ENCODE measurements at regions not wholly inside any gene's neighbourhood (a gene's known extent, or its start where the extent isn't known, plus 50 kb on each side); places are given as distances from the start of the nearest gene placed in this dataset.

DNA sequence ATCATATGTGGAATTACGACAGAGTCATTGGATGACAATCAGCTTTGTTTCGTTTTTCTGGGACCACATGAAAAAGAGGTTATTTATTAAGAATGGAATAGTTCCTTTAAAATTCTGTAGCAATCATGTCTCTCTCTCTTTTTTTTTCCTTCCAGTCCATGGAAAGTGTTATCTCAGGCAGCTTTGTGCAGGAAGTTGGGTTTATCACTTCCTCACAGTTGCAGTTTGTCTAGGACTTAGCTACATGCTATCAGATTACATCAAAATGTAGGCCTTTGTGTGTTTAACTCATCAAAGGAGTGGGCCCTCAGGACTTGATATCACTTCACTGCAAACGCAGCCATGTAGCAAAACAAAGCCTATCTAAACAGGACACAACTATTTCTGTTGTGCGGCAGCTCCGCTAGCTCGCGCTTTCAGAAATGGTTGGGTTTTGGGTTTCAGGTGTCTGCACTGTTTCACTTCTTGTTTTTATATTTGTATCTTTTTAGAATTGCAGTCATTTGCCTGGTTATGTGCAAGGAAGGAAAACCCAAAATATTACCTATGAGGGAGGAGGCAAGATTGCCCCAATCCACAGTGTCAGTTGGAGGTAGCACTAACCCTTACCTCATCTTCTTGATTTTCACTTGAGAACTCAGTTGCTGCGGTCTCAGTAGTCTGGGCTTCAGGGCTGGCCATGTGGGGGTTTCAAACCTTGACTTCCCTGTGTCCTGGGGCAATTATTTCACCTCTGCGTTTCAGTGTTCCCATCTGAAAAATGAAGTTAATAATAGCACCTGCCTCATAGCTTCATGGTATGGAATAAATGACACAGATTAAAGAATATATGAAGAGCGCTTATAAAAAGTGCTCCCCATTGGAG is 66.7 kb downstream of the HHEX start:
- no peaks in the 10 kb centered on the region for H3K36me3 ChIP-seq (ENCODE audit: insufficient read depth, low read length)
- no peak overlapping the region for H3K4me3 ChIP-seq (ENCODE audit: low read length in 2 of 2)
- no peak for DNase-seq
- no peaks in the 10 kb centered on the region for H3K27me3 ChIP-seq (ENCODE audit: insufficient read depth, low read length)
- no peaks in the 10 kb centered on the region for H3K9me3 ChIP-seq (ENCODE audit: control insufficient read depth in 1 of 2, low read length in 2 of 2)
- no peaks in the 10 kb centered on the region for H3K4me1 ChIP-seq (ENCODE audit: insufficient read depth, low read length)
- peaks cover 0 to 1% of the 10 kb centered on the region in 2 donors for H3K27me3 Mint-ChIP-seq
- no peak overlapping the region for H3K27ac Mint-ChIP-seq
- no peaks in the 10 kb centered on the region for H3K9me3 Mint-ChIP-seq
- ChIA-PET CTCF (ENCODE audit: partially characterized antibody) (interaction anchor here (2.3 kb wide), 1 partner anchor 11 kb away, joined by 5 read pairs; no protein-coding TSS in a partner anchor), POLR2A (ENCODE audit: partially characterized antibody) (no interaction called here)
- no peaks in the 10 kb centered on the region for H3K36me3 Mint-ChIP-seq
- intact Hi-C loops (cut with micrococcal nuclease) = no loop called here
- H3K27ac ChIP-seq (ENCODE audit: low read depth, low read length) = no peak overlapping the region
- no peaks in the 10 kb centered on the region for H3K4me1 Mint-ChIP-seq
- H3K4me3 Mint-ChIP-seq = no peak overlapping the region

DNA sequence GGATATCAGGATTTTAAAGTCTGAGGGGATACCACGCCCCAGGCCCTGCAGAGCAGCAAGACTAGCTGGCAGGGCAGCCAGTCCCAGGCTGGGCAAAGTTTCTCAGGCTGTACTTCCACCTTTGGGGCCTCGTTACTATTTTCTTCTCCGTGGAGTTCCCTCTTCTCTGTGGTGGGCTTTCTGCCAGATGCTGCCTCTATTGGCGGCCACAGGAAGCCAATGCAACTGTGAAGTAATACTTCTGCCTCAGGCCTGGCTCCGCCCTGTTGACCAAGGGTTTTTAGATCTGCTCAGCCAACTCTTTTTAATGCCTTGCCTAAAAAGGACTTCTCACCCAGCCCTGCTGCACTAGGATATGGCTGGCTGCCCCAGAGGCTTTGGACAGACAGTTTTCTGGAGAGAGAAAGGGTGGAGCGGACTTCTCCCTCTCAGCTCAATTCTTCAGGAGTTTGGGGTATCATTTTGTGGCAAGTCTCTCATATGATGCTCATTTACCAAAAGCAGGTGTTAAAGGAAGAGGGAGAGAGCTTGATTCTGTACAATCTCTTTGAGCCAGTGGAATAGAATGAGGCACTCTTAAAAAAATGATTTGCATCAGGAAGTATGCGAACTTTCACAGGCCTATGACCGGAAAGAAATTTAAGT is 67.4 kb downstream of the HHEX start:
- Histone ChIP-seq H3K27me3 (ENCODE audit: insufficient read depth, low read length) (no peaks in the 10 kb centered on the region), H3K4me1 (ENCODE audit: insufficient read depth, low read length) (no peaks in the 10 kb centered on the region), H3K27ac (ENCODE audit: low read depth, low read length) (no peak overlapping the region), H3K36me3 (ENCODE audit: insufficient read depth, low read length) (no peaks in the 10 kb centered on the region), H3K9me3 (ENCODE audit: control insufficient read depth in 1 of 2, low read length in 2 of 2) (no peaks in the 10 kb centered on the region), H3K4me3 (ENCODE audit: low read length in 2 of 2) (no peak overlapping the region)
- no peak overlapping the region for H3K27ac Mint-ChIP-seq
- H3K9me3 Mint-ChIP-seq = no peaks in the 10 kb centered on the region
- intact Hi-C loops (cut with micrococcal nuclease) = no loop called here
- H3K4me1 Mint-ChIP-seq = no peaks in the 10 kb centered on the region
- DNase-seq = no peak
- POLR2A ChIA-PET (ENCODE audit: partially characterized antibody) = no interaction called here
- no peak overlapping the region for H3K4me3 Mint-ChIP-seq
- no peaks in the 10 kb centered on the region for H3K36me3 Mint-ChIP-seq
- H3K27me3 Mint-ChIP-seq = peaks cover 0 to 1% of the 10 kb centered on the region in 2 donors
- CTCF ChIA-PET (ENCODE audit: partially characterized antibody) = interaction anchor here (2.3 kb wide), 1 partner anchor 11 kb away, joined by 5 read pairs; no protein-coding TSS in a partner anchor

DNA sequence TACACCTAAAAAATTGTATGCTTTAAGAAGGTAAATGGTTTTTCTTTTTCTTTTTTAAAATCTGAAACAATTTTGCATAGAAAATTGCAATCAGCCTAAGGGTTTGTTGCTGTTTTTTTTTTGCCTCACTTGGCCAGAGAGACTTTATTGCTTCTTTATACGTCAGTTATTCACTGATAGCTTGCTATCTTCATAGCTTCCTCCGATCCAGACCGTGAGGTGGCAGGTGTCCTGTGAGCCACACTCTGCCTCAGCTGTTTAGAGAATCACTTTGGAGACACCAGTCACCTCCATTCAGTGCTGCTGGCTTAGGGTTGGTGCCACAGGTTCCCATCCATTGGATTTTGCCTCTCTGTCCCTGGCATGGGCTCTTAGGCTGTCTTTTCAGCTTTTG is 68.0 kb downstream of the HHEX start:
- DNase-seq = no peak
- H3K27ac Mint-ChIP-seq = no peak overlapping the region
- H3K4me3 Mint-ChIP-seq = no peak overlapping the region
- CTCF ChIA-PET (ENCODE audit: partially characterized antibody) = interaction anchor here (2.3 kb wide), 1 partner anchor 12 kb away, joined by 5 read pairs; no protein-coding TSS in a partner anchor
- intact Hi-C loops (cut with micrococcal nuclease) = no loop called here
- Histone ChIP-seq H3K4me1 (ENCODE audit: insufficient read depth, low read length) (no peaks in the 10 kb centered on the region), H3K9me3 (ENCODE audit: control insufficient read depth in 1 of 2, low read length in 2 of 2) (no peaks in the 10 kb centered on the region), H3K4me3 (ENCODE audit: low read length in 2 of 2) (no peak overlapping the region), H3K36me3 (ENCODE audit: insufficient read depth, low read length) (no peaks in the 10 kb centered on the region), H3K27ac (ENCODE audit: low read depth, low read length) (no peak overlapping the region), H3K27me3 (ENCODE audit: insufficient read depth, low read length) (no peaks in the 10 kb centered on the region)
- H3K36me3 Mint-ChIP-seq = no peaks in the 10 kb centered on the region
- H3K27me3 Mint-ChIP-seq = peaks cover 0 to 1% of the 10 kb centered on the region in 2 donors
- POLR2A ChIA-PET (ENCODE audit: partially characterized antibody) = no interaction called here
- no peaks in the 10 kb centered on the region for H3K9me3 Mint-ChIP-seq
- H3K4me1 Mint-ChIP-seq = no peaks in the 10 kb centered on the region

DNA sequence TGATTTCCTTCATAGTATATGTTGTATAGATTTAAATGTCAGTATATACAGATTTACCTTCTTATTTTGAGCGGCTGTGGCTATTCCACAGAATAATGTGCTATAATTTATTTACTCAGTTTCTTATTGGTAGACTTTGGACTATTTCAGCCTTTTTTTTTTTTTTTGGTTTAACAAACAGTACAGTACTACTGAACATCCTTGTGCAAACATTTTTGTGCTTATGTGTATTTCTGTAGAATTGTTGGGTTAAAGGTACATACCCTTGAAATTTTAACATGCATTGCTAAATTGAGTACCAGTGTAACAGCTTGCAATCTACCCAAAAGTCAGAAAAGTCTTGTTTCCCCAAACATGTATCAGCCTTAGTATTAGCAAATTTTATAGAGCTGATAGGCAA is 68.8 kb downstream of the HHEX start:
- Histone ChIP-seq H3K4me3 (ENCODE audit: low read length in 2 of 2) (no peak overlapping the region), H3K9me3 (ENCODE audit: control insufficient read depth in 1 of 2, low read length in 2 of 2) (no peaks in the 10 kb centered on the region), H3K36me3 (ENCODE audit: insufficient read depth, low read length) (no peaks in the 10 kb centered on the region), H3K4me1 (ENCODE audit: insufficient read depth, low read length) (no peaks in the 10 kb centered on the region), H3K27me3 (ENCODE audit: insufficient read depth, low read length) (no peaks in the 10 kb centered on the region), H3K27ac (ENCODE audit: low read depth, low read length) (no peak overlapping the region)
- Mint-ChIP-seq H3K4me3 (no peak overlapping the region), H3K27ac (no peak overlapping the region), H3K9me3 (no peaks in the 10 kb centered on the region), H3K27me3 (peaks cover under 1 to 1% of the 10 kb centered on the region in 2 donors), H3K36me3 (no peaks in the 10 kb centered on the region), H3K4me1 (no peaks in the 10 kb centered on the region)
- POLR2A ChIA-PET (ENCODE audit: partially characterized antibody) = interaction anchor here (0.6 kb wide), 1 partner anchor 228 kb away, joined by 3 read pairs; no protein-coding TSS in a partner anchor
- intact Hi-C loops (cut with micrococcal nuclease) = no loop called here
- CTCF ChIA-PET (ENCODE audit: partially characterized antibody) = no interaction called here
- DNase-seq = no peak

DNA sequence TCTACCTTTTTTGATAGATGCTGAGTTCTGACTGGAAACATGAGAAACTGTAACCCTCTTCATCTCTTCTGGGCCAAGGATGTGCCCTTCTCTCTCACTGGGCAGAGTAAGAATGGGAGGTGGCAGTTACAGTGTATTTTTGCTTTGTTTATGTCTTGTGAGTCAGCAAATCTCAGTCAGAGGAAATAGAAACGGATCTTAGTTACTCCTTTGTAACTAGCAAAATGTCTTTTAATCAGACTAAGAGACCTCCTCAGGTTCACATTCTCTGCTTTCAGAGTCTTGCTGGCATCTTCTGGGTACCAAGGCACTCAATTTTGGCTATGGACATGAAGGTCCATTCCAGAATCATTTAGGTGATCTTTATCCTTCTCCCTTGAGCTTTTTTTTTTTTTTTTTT is 70.9 kb downstream of the HHEX start:
- Mint-ChIP-seq H3K27me3 (peaks cover 7 to 9% of the 10 kb centered on the region in 2 donors), H3K27ac (no peak overlapping the region), H3K36me3 (no peaks in the 10 kb centered on the region), H3K4me3 (no peak overlapping the region), H3K4me1 (no peaks in the 10 kb centered on the region), H3K9me3 (peaks cover 0 to 1% (median 0%) of the 10 kb centered on the region in 8 donors)
- no peak overlapping the region for H3K27ac ChIP-seq (ENCODE audit: low read depth, low read length)
- POLR2A ChIA-PET (ENCODE audit: partially characterized antibody) = no interaction called here
- CTCF ChIA-PET (ENCODE audit: partially characterized antibody) = no interaction called here
- no peaks in the 10 kb centered on the region for H3K36me3 ChIP-seq (ENCODE audit: insufficient read depth, low read length)
- no peaks in the 10 kb centered on the region for H3K9me3 ChIP-seq (ENCODE audit: control insufficient read depth in 1 of 2, low read length in 2 of 2)
- no peaks in the 10 kb centered on the region for H3K4me1 ChIP-seq (ENCODE audit: insufficient read depth, low read length)
- no peaks in the 10 kb centered on the region for H3K27me3 ChIP-seq (ENCODE audit: insufficient read depth, low read length)
- intact Hi-C loops (cut with micrococcal nuclease) = no loop called here
- H3K4me3 ChIP-seq (ENCODE audit: low read length in 2 of 2) = no peak overlapping the region
- DNase-seq = no peak

DNA sequence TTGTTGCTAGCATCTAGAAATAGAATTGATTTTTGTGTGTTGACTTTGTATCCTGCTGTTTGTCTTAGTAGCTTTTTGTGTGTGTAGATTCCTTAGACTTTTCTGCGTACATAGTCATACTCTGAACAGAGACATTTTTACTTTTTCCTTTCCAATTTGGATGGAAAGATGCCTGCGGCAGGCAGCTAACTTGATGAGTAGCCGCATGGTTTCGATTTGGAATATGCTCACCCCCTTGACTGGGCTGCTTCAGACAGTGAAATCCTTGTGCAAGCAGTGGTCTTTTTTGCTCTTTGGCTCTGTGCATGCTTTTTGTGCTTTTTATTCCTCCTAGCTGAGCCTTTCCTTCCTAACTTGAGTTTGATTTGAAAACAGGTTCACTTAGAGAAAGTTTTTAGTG is 71.8 kb downstream of the HHEX start:
- H3K27me3 Mint-ChIP-seq = peaks cover 8 to 12% of the 10 kb centered on the region in 2 donors
- CTCF ChIA-PET (ENCODE audit: partially characterized antibody) = no interaction called here
- Histone ChIP-seq H3K4me3 (ENCODE audit: low read length in 2 of 2) (no peak overlapping the region), H3K27ac (ENCODE audit: low read depth, low read length) (no peak overlapping the region), H3K9me3 (ENCODE audit: control insufficient read depth in 1 of 2, low read length in 2 of 2) (no peaks in the 10 kb centered on the region), H3K36me3 (ENCODE audit: insufficient read depth, low read length) (no peaks in the 10 kb centered on the region), H3K4me1 (ENCODE audit: insufficient read depth, low read length) (no peaks in the 10 kb centered on the region), H3K27me3 (ENCODE audit: insufficient read depth, low read length) (no peaks in the 10 kb centered on the region)
- no peak for DNase-seq
- no peaks in the 10 kb centered on the region for H3K36me3 Mint-ChIP-seq
- H3K27ac Mint-ChIP-seq = no peak overlapping the region
- no peaks in the 10 kb centered on the region for H3K4me1 Mint-ChIP-seq
- no peak overlapping the region for H3K4me3 Mint-ChIP-seq
- H3K9me3 Mint-ChIP-seq = peaks cover 0 to 4% (median under 1%) of the 10 kb centered on the region in 8 donors
- intact Hi-C loops (cut with micrococcal nuclease) = no loop called here
- POLR2A ChIA-PET (ENCODE audit: partially characterized antibody) = no interaction called here

DNA sequence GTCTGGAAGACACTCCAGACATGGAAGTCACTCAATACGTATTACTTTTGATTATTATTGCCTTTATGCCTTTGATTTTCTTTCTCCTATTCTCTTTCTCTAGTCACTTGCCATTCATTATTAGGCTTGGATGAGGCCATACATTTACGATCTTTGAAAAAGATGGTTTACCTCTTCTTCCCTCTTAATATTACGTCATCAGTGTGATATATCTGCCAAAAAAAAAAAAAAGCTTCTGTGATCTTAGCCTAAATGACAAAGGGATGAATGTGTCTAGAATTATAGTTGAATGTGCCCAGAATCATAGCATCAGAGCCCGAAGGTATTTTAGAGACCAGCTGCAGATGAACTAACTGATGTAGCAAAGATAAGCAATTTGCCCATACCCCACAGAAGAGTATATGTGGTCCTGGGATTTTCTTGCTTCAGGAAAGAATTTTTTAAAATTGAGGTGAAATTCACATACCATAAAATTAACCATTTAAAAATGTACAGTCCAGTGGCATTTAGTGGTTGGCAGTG is 73.9 kb downstream of the HHEX start:
- H3K4me1 Mint-ChIP-seq = no peaks in the 10 kb centered on the region
- H3K9me3 ChIP-seq (ENCODE audit: control insufficient read depth in 1 of 2, low read length in 2 of 2) = peaks cover 0 to 5% of the 10 kb centered on the region in 2 donors
- DNase-seq = no peak
- POLR2A ChIA-PET (ENCODE audit: partially characterized antibody) = no interaction called here
- no peaks in the 10 kb centered on the region for H3K36me3 ChIP-seq (ENCODE audit: insufficient read depth, low read length)
- CTCF ChIA-PET (ENCODE audit: partially characterized antibody) = no interaction called here
- H3K27me3 ChIP-seq (ENCODE audit: insufficient read depth, low read length) = no peaks in the 10 kb centered on the region
- H3K27me3 Mint-ChIP-seq = peaks cover 19 to 22% of the 10 kb centered on the region in 2 donors
- H3K4me1 ChIP-seq (ENCODE audit: insufficient read depth, low read length) = no peaks in the 10 kb centered on the region
- intact Hi-C loops (cut with micrococcal nuclease) = no loop called here
- no peak overlapping the region for H3K4me3 ChIP-seq (ENCODE audit: low read length in 2 of 2)
- H3K27ac ChIP-seq (ENCODE audit: low read depth, low read length) = no peak overlapping the region
- H3K27ac Mint-ChIP-seq = no peak overlapping the region
- peaks cover 4 to 8% of the 10 kb centered on the region in 2 donors for H3K36me3 Mint-ChIP-seq
- no peak overlapping the region for H3K4me3 Mint-ChIP-seq
- H3K9me3 Mint-ChIP-seq = peaks cover 6 to 22% (median 18%) of the 10 kb centered on the region in 8 donors
